Endothelial cell of umbilical vein (primary cell): ENCODE measurements at regions not wholly inside any gene's neighbourhood (a gene's known extent, or its start where the extent isn't known, plus 50 kb on each side); places are given as distances from the start of the nearest gene placed in this dataset.

ENCODE experiments used
- BruUV-seq: library from RNA; stranded (reverse); fragments of 400-500 nt; replicated peaks from 2 replicates; lab custom pipeline; 2021; lab: Mats Ljungman, UMichigan
- CTCF ChIA-PET: fragments of 300-600, 350-600 bp; sonication (Branson Sonifier 250); formaldehyde crosslinking; loops from one replicate; lab custom pipeline; 2021; ENCODE audit warnings: antibody characterized with exemption, inconsistent platforms; lab: Charles Lee
- POLR2A ChIA-PET: fragments of 300-600, 350-600 bp; sonication (Branson Sonifier 250); formaldehyde crosslinking; loops from one replicate; lab custom pipeline; 2021; ENCODE audit warnings: antibody characterized with exemption, inconsistent platforms; lab: Charles Lee
- DNase-seq: peaks from one replicate; pipeline ENCODE4 v3.0.0-alpha.2; 2011; ENCODE audit warnings: low read depth, low spot score
- FAIRE-seq: peaks from 2 replicates; lab custom pipeline; 2011; peaks lifted over from hg19 to GRCh38; lab: Jason Lieb, UNC
- H2AFZ ChIP-seq: 2 replicates; pipeline ENCODE4 v1.6.0; 2012; ENCODE audit warnings: low read depth, low read length, control low read depth, inconsistent platforms
- H3K27ac ChIP-seq: 2 replicates; pipeline ENCODE4 v1.5.1; 2011; ENCODE audit warnings: low read depth, mild to moderate bottlenecking, control low read depth, low read length, moderate library complexity; ENCODE audit not compliant: insufficient read depth
- H3K27me3 ChIP-seq, 2 experiments: 2 replicates each; pipeline versions ENCODE4 v1.6.0 to v1.6.1; 2011; ENCODE audit warnings: low read length in 2 of 2, mixed read lengths in 1 of 2; ENCODE audit not compliant: control insufficient read depth in 2 of 2, insufficient read depth in 2 of 2
- H3K36me3 ChIP-seq, 2 experiments: 2 replicates in 1 of 2; 3 replicates in 1 of 2; pipeline ENCODE4 v1.5.1; 2011; ENCODE audit warnings: low read length in 2 of 2, mild to moderate bottlenecking in 1 of 2, moderate library complexity in 1 of 2; ENCODE audit not compliant: control insufficient read depth in 2 of 2, insufficient read depth in 2 of 2; ENCODE audit errors: extremely low read depth in 1 of 2
- H3K4me1 ChIP-seq: 3 replicates; pipeline ENCODE4 v1.5.1; 2011; ENCODE audit warnings: mild to moderate bottlenecking, low read length; ENCODE audit not compliant: control insufficient read depth, insufficient read depth; ENCODE audit errors: extremely low read depth
- H3K4me2 ChIP-seq: 2 replicates; pipeline ENCODE4 v1.6.1; 2011; ENCODE audit warnings: low read length, control low read depth, mixed read lengths; ENCODE audit not compliant: insufficient read depth
- H3K4me3 ChIP-seq, 3 experiments: fragments of 200-600 bp in 1 of 3; sonication (generic), shearing (Covaris generic) in 1 of 3; replicated peaks in 1 of 3; 2 replicates each; pipeline ENCODE4 v1.5.1; 2011 to 2016; ENCODE audit warnings: control low read depth in 3 of 3, low read length in 3 of 3, mild to moderate bottlenecking in 2 of 3, inconsistent platforms in 1 of 3, low read depth in 1 of 3, moderate library complexity in 1 of 3; ENCODE audit not compliant: insufficient read depth in 1 of 3
- H3K79me2 ChIP-seq: 2 replicates; pipeline ENCODE4 v1.6.0; 2012; ENCODE audit warnings: low read length, inconsistent platforms; ENCODE audit not compliant: control insufficient read depth, insufficient read depth
- H3K9ac ChIP-seq: replicated peaks from 2 replicates; pipeline ENCODE3; 2011; ENCODE audit warnings: low read length, control low read depth; ENCODE audit not compliant: insufficient read depth; ENCODE audit errors: extremely low read depth
- H3K9me1 ChIP-seq: replicated peaks from 3 replicates; pipeline ENCODE4 v1.6.0; 2011; ENCODE audit warnings: mild to moderate bottlenecking, low read length; ENCODE audit not compliant: control insufficient read depth, insufficient read depth; ENCODE audit errors: extremely low read depth
- H3K9me3 ChIP-seq: replicated peaks from 2 replicates; pipeline ENCODE4 v1.5.1; 2012; ENCODE audit warnings: low read length, inconsistent platforms; ENCODE audit not compliant: control insufficient read depth, insufficient read depth
- H4K20me1 ChIP-seq: replicated peaks from 2 replicates; pipeline ENCODE3; 2011; ENCODE audit warnings: mild to moderate bottlenecking, low read length; ENCODE audit not compliant: control insufficient read depth, insufficient read depth; ENCODE audit errors: extremely low read depth
- EZH2 ChIP-seq: IDR thresholded peaks from 2 replicates; pipeline ENCODE4 v1.6.1; 2012; ENCODE audit warnings: borderline replicate concordance, low read depth, mild to moderate bottlenecking, moderate library complexity, low read length, inconsistent platforms; ENCODE audit not compliant: severe bottlenecking
- FOS ChIP-seq: IDR thresholded peaks from 2 replicates; pipeline ENCODE4 v1.6.1; 2011; ENCODE audit warnings: mild to moderate bottlenecking, low read length, moderate library complexity, borderline replicate concordance; ENCODE audit not compliant: insufficient read depth
- JUN ChIP-seq: IDR thresholded peaks from 2 replicates; pipeline ENCODE4 v1.6.1; 2011; ENCODE audit warnings: borderline replicate concordance, low read depth; ENCODE audit not compliant: insufficient read length, insufficient read depth
- POLR2A ChIP-seq: IDR thresholded peaks from 2 replicates; pipeline ENCODE4 v1.6.1; 2012; ENCODE audit warnings: low read depth, mild to moderate bottlenecking, control low read depth, low read length
- POLR2AphosphoS5 ChIP-seq: IDR thresholded peaks from 2 replicates; pipeline ENCODE4 v1.6.1; 2012; ENCODE audit warnings: low read depth, mild to moderate bottlenecking, control low read depth, low read length, moderate library complexity; ENCODE audit not compliant: insufficient read depth
- dilution Hi-C: fragments of 300-500 bp; cut with MboI; formaldehyde crosslinking; loops from one replicate; pipeline ENCODE4 v1.15.0; 2019; ENCODE audit warnings: low sequenced_read_pairs; ENCODE audit not compliant: extremely low pct_ligation_motif_present
- intact Hi-C: fragments of 100-400 bp; cut with micrococcal nuclease; formaldehyde crosslinking; loops from one replicate; pipeline ENCODE4 v1.10.0; 2022
- TF ChIP-seq, protein P1 (sequence below): IDR thresholded peaks from 2 replicates; pipeline ENCODE4 v1.6.1; 2011; ENCODE audit not compliant: insufficient read depth, insufficient read length
- TF ChIP-seq, protein P2 (sequence below), 2 donors: IDR thresholded peaks; 1 replicate in 1 of 2; 2 replicates in 1 of 2; pipeline ENCODE4 v1.5.1; 2011; ENCODE audit warnings: low read length in 2 of 2, mild to moderate bottlenecking in 2 of 2, moderate library complexity in 2 of 2, control low read depth in 1 of 2, inconsistent platforms in 1 of 2, low read depth in 1 of 2; ENCODE audit not compliant: insufficient read depth in 1 of 2; ENCODE audit errors: extremely low read depth in 1 of 2

DNA sequence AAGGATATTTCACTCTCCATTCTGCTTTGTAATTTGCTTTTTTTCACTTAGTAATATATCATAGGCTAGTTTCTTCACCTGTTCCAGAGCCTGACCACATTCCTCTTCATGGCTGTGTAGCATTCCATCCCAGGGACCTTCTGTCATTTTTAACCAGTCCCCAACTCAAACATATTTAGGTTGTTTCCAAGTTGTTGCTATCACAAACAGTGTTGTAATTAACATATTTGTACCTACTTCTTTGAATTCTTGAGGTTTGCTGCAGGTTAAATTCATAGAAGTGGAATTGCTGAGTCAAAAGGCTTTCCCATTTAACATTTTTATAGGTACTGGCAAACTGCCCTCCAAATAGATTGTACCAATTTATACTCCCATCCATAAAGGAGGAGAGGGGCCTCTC lies 65.1 kb upstream of the MED9 start:
- no peak for FAIRE-seq
- POLR2A ChIA-PET, result interaction anchor here (0.7 kb wide), 1 partner anchor 282 kb away, joined by 3 read pairs; no protein-coding TSS in a partner anchor
- DNase-seq, result no peak

DNA sequence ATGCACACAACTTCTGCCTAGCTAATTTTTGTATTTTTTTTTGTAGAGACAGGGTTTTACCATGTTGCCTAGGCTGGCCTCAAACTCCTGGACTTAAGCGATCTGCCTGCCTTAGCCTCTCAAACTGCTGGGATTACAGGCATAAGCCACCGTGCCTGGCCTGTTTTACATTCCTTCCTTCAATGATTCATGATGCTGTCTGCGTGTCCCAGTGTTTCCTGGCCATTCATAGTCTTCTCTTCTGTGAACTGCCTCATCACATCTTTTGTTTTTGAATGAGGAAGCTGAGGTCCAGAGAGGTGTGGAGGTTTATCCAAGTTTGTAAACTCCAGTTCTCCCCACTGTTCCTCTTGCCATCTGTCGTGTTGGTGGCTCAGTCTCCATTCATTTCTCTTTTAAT lies 64.5 kb upstream of the MED9 start:
- intact Hi-C loops, result loop anchor here (10.0 kb wide), 1 partner anchor 978 kb away; no protein-coding TSS in a partner anchor
- peak; percentile 65 for FAIRE-seq
- H3K4me3 ChIP-seq, result no peak overlapping the region
- ChIA-PET CTCF (no interaction called here), POLR2A (interaction anchor here (0.7 kb wide), 1 partner anchor 281 kb away, joined by 3 read pairs; no protein-coding TSS in a partner anchor)
- H3K4me1 ChIP-seq, result peaks cover 38% of the 10 kb centered on the region
- no peaks in the 10 kb centered on the region for H3K9me1 ChIP-seq
- BruUV-seq, result no TSS peak
- H4K20me1 ChIP-seq, result no peaks in the 10 kb centered on the region
- H3K4me2 ChIP-seq, result no peak overlapping the region
- no peaks in the 10 kb centered on the region for H3K79me2 ChIP-seq
- TF ChIP-seq JUN (no peak), FOS (peak; percentile 52)
- no peaks in the 10 kb centered on the region for H3K9me3 ChIP-seq
- H3K9ac ChIP-seq, result no peak overlapping the region
- H3K27me3 ChIP-seq, result no peaks in the 10 kb centered on the region
- DNase-seq, result peak; percentile 43
- H3K27ac ChIP-seq, result peak overlapping the region; percentile 14
- dilution Hi-C loops, result no loop called here
- H3K36me3 ChIP-seq, result no peaks in the 10 kb centered on the region
- peak overlapping the region; percentile 52 for H2AFZ ChIP-seq

More for the DNA sequence above, 65.1 kb upstream of the MED9 start:
- H3K4me2 ChIP-seq, result no peak overlapping the region
- no TSS peak for BruUV-seq
- H3K9me3 ChIP-seq, result no peaks in the 10 kb centered on the region
- no peaks in the 10 kb centered on the region for H3K79me2 ChIP-seq
- no peaks in the 10 kb centered on the region for H3K27me3 ChIP-seq
- no peaks in the 10 kb centered on the region for H3K36me3 ChIP-seq
- no peak overlapping the region for H3K27ac ChIP-seq
- TF ChIP-seq POLR2AphosphoS5, result no peak
- no peak for TF ChIP-seq EZH2
- TF ChIP-seq, protein P1, sequence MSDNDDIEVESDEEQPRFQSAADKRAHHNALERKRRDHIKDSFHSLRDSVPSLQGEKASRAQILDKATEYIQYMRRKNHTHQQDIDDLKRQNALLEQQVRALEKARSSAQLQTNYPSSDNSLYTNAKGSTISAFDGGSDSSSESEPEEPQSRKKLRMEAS, result no peak
- TF ChIP-seq, protein P2, sequence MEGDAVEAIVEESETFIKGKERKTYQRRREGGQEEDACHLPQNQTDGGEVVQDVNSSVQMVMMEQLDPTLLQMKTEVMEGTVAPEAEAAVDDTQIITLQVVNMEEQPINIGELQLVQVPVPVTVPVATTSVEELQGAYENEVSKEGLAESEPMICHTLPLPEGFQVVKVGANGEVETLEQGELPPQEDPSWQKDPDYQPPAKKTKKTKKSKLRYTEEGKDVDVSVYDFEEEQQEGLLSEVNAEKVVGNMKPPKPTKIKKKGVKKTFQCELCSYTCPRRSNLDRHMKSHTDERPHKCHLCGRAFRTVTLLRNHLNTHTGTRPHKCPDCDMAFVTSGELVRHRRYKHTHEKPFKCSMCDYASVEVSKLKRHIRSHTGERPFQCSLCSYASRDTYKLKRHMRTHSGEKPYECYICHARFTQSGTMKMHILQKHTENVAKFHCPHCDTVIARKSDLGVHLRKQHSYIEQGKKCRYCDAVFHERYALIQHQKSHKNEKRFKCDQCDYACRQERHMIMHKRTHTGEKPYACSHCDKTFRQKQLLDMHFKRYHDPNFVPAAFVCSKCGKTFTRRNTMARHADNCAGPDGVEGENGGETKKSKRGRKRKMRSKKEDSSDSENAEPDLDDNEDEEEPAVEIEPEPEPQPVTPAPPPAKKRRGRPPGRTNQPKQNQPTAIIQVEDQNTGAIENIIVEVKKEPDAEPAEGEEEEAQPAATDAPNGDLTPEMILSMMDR (IDR thresholded peaks at IDR 0.05; ENCODE audit: extremely low read depth in 1 of 2, insufficient read depth in 1 of 2, low read depth in 1 of 2, low read length in 2 of 2), result no peak
- TF ChIP-seq POLR2A, result no peak
- intact Hi-C loops (loop anchor here (10.0 kb wide), 1 partner anchor 977 kb away; no protein-coding TSS in a partner anchor), dilution Hi-C loops (no loop called here)
- no peak overlapping the region for H3K4me3 ChIP-seq
- H3K4me1 ChIP-seq, result peaks cover 32% of the 10 kb centered on the region
- H3K9ac ChIP-seq, result no peak overlapping the region
- no peaks in the 10 kb centered on the region for H3K9me1 ChIP-seq
- H2AFZ ChIP-seq, result no peak overlapping the region
- CTCF ChIA-PET, result no interaction called here
- no peaks in the 10 kb centered on the region for H4K20me1 ChIP-seq
